Neutrophil (primary cell): ENCODE measurements at regions not wholly inside any gene's neighbourhood (a gene's known extent, or its start where the extent isn't known, plus 50 kb on each side); places are given as distances from the start of the nearest gene placed in this dataset.
"Not testable (repeated sequence)": the region's sequence is repeated elsewhere in the genome, so short reads cannot be mapped to it uniquely, and the experiment has no call there.

Experiments used
- H3K27ac ChIP-seq: fragments of 200-600 bp; sonication (generic); 2 replicates; pipeline ENCODE4 v1.5.1; 2016; ENCODE audit warnings: mild to moderate bottlenecking, moderate library complexity
- H3K27me3 ChIP-seq: fragments of 200-600 bp; sonication (generic); 2 replicates; pipeline ENCODE4 v1.6.0; 2016; ENCODE audit warnings: mild to moderate bottlenecking
- H3K36me3 ChIP-seq: fragments of 200-600 bp; sonication (generic); 2 replicates; pipeline ENCODE4 v1.5.1; 2017
- H3K4me1 ChIP-seq, 2 experiments: fragments of 200-600 bp in 1 of 2; sonication (generic) in 1 of 2; 1 replicate in 1 of 2; 2 replicates in 1 of 2; pipeline versions ENCODE4 v1.5.1 to v1.6.1; 2013 to 2016; ENCODE audit warnings: low read depth in 1 of 2, low read length in 1 of 2, mild to moderate bottlenecking in 1 of 2, moderate library complexity in 1 of 2; ENCODE audit not compliant: control insufficient read depth in 1 of 2, insufficient read depth in 1 of 2
- H3K4me3 ChIP-seq, 2 experiments: fragments of 200-600 bp in 1 of 2; sonication (generic) in 1 of 2; 1 replicate in 1 of 2; 2 replicates in 1 of 2; pipeline ENCODE4 v1.5.1; 2013 to 2016; ENCODE audit warnings: low read depth in 1 of 2, low read length in 1 of 2, mild to moderate bottlenecking in 1 of 2, moderate library complexity in 1 of 2
- H3K9me3 ChIP-seq: fragments of 200-600 bp; sonication (generic); 2 replicates; pipeline ENCODE4 v1.5.1; 2016
- CTCF ChIP-seq: fragments of 200-600 bp; sonication (generic); IDR thresholded peaks from 2 replicates; pipeline ENCODE4 v1.5.1; 2016; ENCODE audit warnings: antibody characterized with exemption

- no peaks in the 10 kb centered on the region for H3K9me3 ChIP-seq
- H3K36me3 ChIP-seq = no peaks in the 10 kb centered on the region
- H3K4me3 ChIP-seq = no peak overlapping the region
- TF ChIP-seq CTCF = no peak
- no peaks in the 10 kb centered on the region for H3K27me3 ChIP-seq
- no peaks in the 10 kb centered on the region for H3K4me1 ChIP-seq
- no peak overlapping the region for H3K27ac ChIP-seq
Measured at GRCh38 chr6:112416866-112417265, 69.7 kb downstream of the RFPL4B start.

- H3K9me3 ChIP-seq, H3K27me3 ChIP-seq, H3K4me1 ChIP-seq, H3K36me3 ChIP-seq, H3K27ac ChIP-seq, H3K4me3 ChIP-seq: not testable (repeated sequence)
Measured at GRCh38 chr6:112427011-112427410, 79.9 kb downstream of the RFPL4B start.

- TF ChIP-seq CTCF = no peak
- H3K27ac ChIP-seq = no peak overlapping the region
- no peaks in the 10 kb centered on the region for H3K36me3 ChIP-seq
- H3K4me3 ChIP-seq = no peak overlapping the region
- no peaks in the 10 kb centered on the region for H3K27me3 ChIP-seq
- no peaks in the 10 kb centered on the region for H3K9me3 ChIP-seq
- H3K4me1 ChIP-seq = no peaks in the 10 kb centered on the region
Measured at GRCh38 chr6:112427499-112427898, 80.4 kb downstream of the RFPL4B start.

GRCh38 chr6:112428477-112428876 lies 81.3 kb downstream of the RFPL4B start:
- H3K4me1 ChIP-seq = no peaks in the 10 kb centered on the region
- no peak for TF ChIP-seq CTCF
- H3K4me3 ChIP-seq = no peak overlapping the region
- no peaks in the 10 kb centered on the region for H3K9me3 ChIP-seq
- no peaks in the 10 kb centered on the region for H3K27me3 ChIP-seq
- H3K27ac ChIP-seq = no peak overlapping the region
- H3K36me3 ChIP-seq = no peaks in the 10 kb centered on the region

GRCh38 chr6:112429226-112429625 lies 82.1 kb downstream of the RFPL4B start:
- Histone ChIP-seq H3K4me1 (no peaks in the 10 kb centered on the region), H3K4me3 (no peak overlapping the region), H3K36me3 (no peaks in the 10 kb centered on the region), H3K27ac (no peak overlapping the region), H3K27me3 (no peaks in the 10 kb centered on the region), H3K9me3 (no peaks in the 10 kb centered on the region)
- no peak for TF ChIP-seq CTCF

GRCh38 chr6:112431803-112432202 lies 84.7 kb downstream of the RFPL4B start:
- Histone ChIP-seq H3K36me3 (no peaks in the 10 kb centered on the region), H3K9me3 (no peaks in the 10 kb centered on the region), H3K27me3 (no peaks in the 10 kb centered on the region), H3K4me1 (no peaks in the 10 kb centered on the region), H3K27ac (no peak overlapping the region), H3K4me3 (no peak overlapping the region)
- TF ChIP-seq CTCF = no peak
